Retinal pigment epithelial cell (primary cell): ENCODE measurements at regions not wholly inside any gene's neighbourhood (a gene's known extent, or its start where the extent isn't known, plus 50 kb on each side); places are given as distances from the start of the nearest gene placed in this dataset.

ENCODE experiments used
- DNase-seq: peaks from one replicate; pipeline ENCODE4 v3.0.0-alpha.2; 2010; ENCODE audit warnings: low read depth
- H3K4me3 ChIP-seq: 2 replicates; pipeline ENCODE4 v1.5.1; 2011; ENCODE audit warnings: mild to moderate bottlenecking, low read length, control low read depth, moderate library complexity
- CTCF ChIP-seq: conservative IDR thresholded peaks from 2 replicates; pipeline ENCODE4 v1.5.1; 2011; ENCODE audit warnings: low read depth, low read length, control low read depth, inconsistent platforms

- DNase-seq = no peak
- TF ChIP-seq CTCF = no peak
Observed at GRCh38 chr1:221874285-221875003, 132.6 kb upstream of the DUSP10 start.

GRCh38 chr1:221873673-221874072, 131.8 kb upstream of the DUSP10 start:
- H3K4me3 ChIP-seq = no peak overlapping the region
- no peak for TF ChIP-seq CTCF
- no peak for DNase-seq

More at GRCh38 chr1:221874285-221875003, 132.6 kb upstream of the DUSP10 start:
- H3K4me3 ChIP-seq = no peak overlapping the region

GRCh38 chr1:221871056-221871455, 129.2 kb upstream of the DUSP10 start:
- H3K4me3 ChIP-seq = no peak overlapping the region
- DNase-seq = no peak
- TF ChIP-seq CTCF = no peak

GRCh38 chr1:221869779-221870178, 127.9 kb upstream of the DUSP10 start:
- H3K4me3 ChIP-seq = no peak overlapping the region
- no peak for TF ChIP-seq CTCF
- DNase-seq = no peak

DNA sequence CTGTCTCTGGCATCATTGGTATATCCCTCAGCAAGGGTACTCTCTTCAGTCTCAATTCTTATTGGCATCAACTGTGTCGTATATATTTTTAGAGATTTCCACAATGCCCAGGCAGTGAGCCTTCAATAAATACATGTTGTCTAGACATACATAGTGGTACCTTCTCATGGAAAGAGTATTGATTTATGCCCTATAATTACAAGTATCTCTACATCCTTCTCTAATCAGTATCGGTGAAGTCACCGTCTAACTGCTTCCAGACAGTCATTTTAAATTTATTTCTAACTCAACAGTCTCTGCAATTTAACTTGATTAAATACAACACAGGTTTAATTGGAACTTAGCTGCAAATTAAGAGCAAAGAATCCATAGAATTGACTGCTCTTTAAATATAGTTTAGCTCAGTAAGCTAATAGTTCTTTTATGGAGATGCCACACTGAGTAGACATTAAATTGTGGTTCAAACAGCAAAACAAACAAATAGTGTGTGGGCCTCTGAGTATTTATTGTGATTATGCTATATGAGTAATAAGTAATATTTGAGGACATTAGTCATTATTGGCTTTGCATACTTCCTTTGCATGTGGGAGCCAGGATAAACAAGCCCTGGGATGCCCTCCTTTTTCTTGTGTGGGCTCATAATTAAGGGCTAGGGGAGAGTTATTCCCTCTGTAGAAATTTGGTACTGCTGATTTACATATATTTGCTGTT, 126.9 kb upstream of the DUSP10 start:
- no peak for TF ChIP-seq CTCF
- peak; percentile 14 for DNase-seq
- no peak overlapping the region for H3K4me3 ChIP-seq

DNA sequence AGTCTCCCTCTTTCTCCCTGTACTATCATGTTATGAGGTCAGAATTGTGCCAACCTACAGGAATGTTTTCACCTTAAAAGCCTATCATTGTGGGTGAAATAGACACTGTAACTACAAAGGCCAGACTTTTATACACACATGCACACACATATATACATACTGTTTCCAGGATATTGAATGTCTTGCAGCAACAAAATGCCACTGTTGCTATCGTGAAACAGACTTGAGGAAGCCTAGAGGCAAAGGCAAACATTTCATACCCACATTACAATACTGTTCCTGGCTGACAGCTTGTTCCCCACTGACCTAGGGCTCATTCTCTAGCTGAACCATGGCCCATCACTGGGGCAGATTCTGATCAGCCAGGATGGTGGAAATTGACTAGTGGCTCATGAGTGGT, 125.1 kb upstream of the DUSP10 start:
- H3K4me3 ChIP-seq = no peak overlapping the region
- TF ChIP-seq CTCF = no peak
- DNase-seq = no peak

DNA sequence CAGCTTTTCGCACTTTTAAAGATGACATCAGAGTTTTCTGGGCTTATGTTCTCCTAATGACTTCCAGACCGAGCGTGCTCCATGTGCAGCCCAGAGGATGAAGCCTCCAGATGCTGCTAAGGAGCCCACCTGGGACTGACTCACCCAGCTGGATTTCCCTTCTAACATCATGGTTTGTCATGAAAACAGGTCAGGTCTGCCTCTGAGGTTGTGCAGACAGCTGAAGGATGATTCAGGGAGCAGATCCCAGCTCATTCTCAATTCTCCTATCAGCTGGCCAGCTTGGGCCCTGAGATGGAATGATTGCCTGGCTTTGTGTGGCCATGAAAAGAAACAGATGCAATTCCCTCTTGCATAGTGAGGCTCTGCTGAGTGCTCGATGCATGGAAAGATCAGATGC, 123.9 kb upstream of the DUSP10 start:
- DNase-seq = no peak
- no peak for TF ChIP-seq CTCF
- no peak overlapping the region for H3K4me3 ChIP-seq
